PC-9 (cell line): ENCODE measurements at regions not wholly inside any gene's neighbourhood (a gene's known extent, or its start where the extent isn't known, plus 50 kb on each side); places are given as distances from the start of the nearest gene placed in this dataset.
A peak's percentile ranks its signal among the peaks of the same experiment; 100 is the strongest.
"Not testable (repeated sequence)": the region's sequence is repeated elsewhere in the genome, so short reads cannot be mapped to it uniquely, and the experiment has no call there.

Experiments used
- BruUV-seq: library from RNA; stranded (reverse); fragments of 400-500 nt; replicated peaks from 2 replicates; lab custom pipeline; 2021; lab: Mats Ljungman, UMichigan
- CTCF ChIA-PET: fragments of 300-600 bp; sonication (Branson Sonifier 250); formaldehyde crosslinking; loops from one replicate; lab custom pipeline; 2022; ENCODE audit warnings: antibody characterized with exemption; lab: Charles Lee
- POLR2A ChIA-PET: fragments of 300-600 bp; sonication (Branson Sonifier 250); formaldehyde crosslinking; loops from one replicate; lab custom pipeline; 2022; ENCODE audit warnings: antibody characterized with exemption; ENCODE audit not compliant: unreplicated experiment; lab: Charles Lee
- DNase-seq, 2 experiments: peaks; one replicate each; pipeline versions ENCODE4 v3.0.0 to v3.0.0-alpha.2; 2015 to 2022; ENCODE audit warnings: mixed read lengths in 1 of 2
- H2AFZ ChIP-seq: fragments of 200-600 bp; sonication (generic); 2 replicates; pipeline ENCODE4 v1.8.1; 2017; ENCODE audit warnings: antibody characterized with exemption
- H3F3A ChIP-seq: fragments of 200-600 bp; sonication (generic); 2 replicates; pipeline ENCODE4 v1.8.1; 2017; ENCODE audit warnings: antibody characterized with exemption, mild to moderate bottlenecking, low read depth; ENCODE audit not compliant: insufficient read depth
- H3K27ac ChIP-seq: fragments of 200-600 bp; sonication (generic); 2 replicates; pipeline ENCODE4 v1.6.1; 2016; ENCODE audit warnings: mixed run types
- H3K27me3 ChIP-seq: fragments of 200-600 bp; sonication (generic); 2 replicates; pipeline ENCODE4 v1.6.1; 2016; ENCODE audit warnings: low read depth, mixed run types; ENCODE audit not compliant: insufficient read depth
- H3K36me3 ChIP-seq: fragments of 200-600 bp; sonication (generic); 2 replicates; pipeline ENCODE4 v1.6.1; 2016; ENCODE audit warnings: low read depth, mixed run types
- H3K4me1 ChIP-seq: fragments of 200-600 bp; sonication (generic); replicated peaks from 2 replicates; pipeline ENCODE4 v1.6.1; 2016; ENCODE audit warnings: mixed run types; ENCODE audit not compliant: insufficient read depth
- H3K4me2 ChIP-seq: fragments of 200-600 bp; sonication (generic); 2 replicates; pipeline ENCODE4 v1.6.1; 2017; ENCODE audit warnings: mixed run types
- H3K4me3 ChIP-seq: fragments of 200-600 bp; sonication (generic); 2 replicates; pipeline ENCODE4 v1.6.1; 2016; ENCODE audit warnings: mixed run types
- H3K79me2 ChIP-seq: fragments of 200-600 bp; sonication (generic); 2 replicates; pipeline ENCODE4 v1.6.1; 2017; ENCODE audit warnings: low read depth, mixed run types
- H3K9me2 ChIP-seq: fragments of 200-600 bp; sonication (generic); 2 replicates; pipeline ENCODE4 v1.8.1; 2017; ENCODE audit warnings: mild to moderate bottlenecking; ENCODE audit not compliant: insufficient read depth
- H3K9me3 ChIP-seq: fragments of 200-600 bp; sonication (generic); 2 replicates; pipeline ENCODE4 v1.8.1; 2016; ENCODE audit warnings: low read depth; ENCODE audit not compliant: insufficient read depth
- H4K20me1 ChIP-seq: fragments of 200-600 bp; sonication (generic); 2 replicates; pipeline ENCODE4 v1.8.1; 2017; ENCODE audit not compliant: insufficient read depth
- EZH2 ChIP-seq: fragments of 200-600 bp; sonication (generic); IDR thresholded peaks from 2 replicates; pipeline ENCODE4 v1.8.0; 2017; ENCODE audit warnings: antibody characterized with exemption, low read depth
- intact Hi-C: fragments of 100-400 bp; cut with micrococcal nuclease; formaldehyde crosslinking; loops from one replicate; pipeline ENCODE4 v1.10.0; 2022; ENCODE audit not compliant: unreplicated experiment
- TF ChIP-seq, protein P1 (sequence below): fragments of 200-600 bp; sonication (generic); conservative IDR thresholded peaks from 2 replicates; pipeline ENCODE4 v1.6.1; 2017; ENCODE audit warnings: mixed run types, antibody characterized with exemption, mild to moderate bottlenecking, moderate library complexity

DNA sequence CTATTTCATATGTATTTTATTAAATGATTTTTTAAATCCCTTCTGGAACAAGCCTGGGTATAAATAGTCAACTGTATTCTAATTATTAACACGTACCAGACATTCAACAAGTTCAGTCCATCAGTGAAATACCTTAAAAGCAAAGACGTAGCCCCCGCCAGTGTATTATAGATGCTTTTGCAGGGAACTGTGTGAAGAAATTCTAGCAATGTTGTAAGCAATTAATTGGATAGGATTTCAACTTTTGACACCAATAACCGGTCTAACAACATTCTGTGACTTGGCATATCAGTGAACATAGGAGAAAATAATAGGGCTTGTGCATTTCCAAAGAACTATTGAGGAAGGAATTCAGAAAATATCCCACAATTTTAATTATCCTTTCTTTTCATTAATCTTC lies 67.2 kb upstream of the TGFBR2 start:
- DNase-seq, result peak; percentile 32 to 89
- Histone ChIP-seq H3K27ac (peak overlapping the region; percentile 97), H3K9me3 (no peaks in the 10 kb centered on the region), H3F3A (peaks cover 16% of the 10 kb centered on the region), H3K36me3 (no peaks in the 10 kb centered on the region), H3K9me2 (no peaks in the 10 kb centered on the region), H4K20me1 (no peaks in the 10 kb centered on the region), H2AFZ (no peak overlapping the region), H3K4me1 (peaks cover 22% of the 10 kb centered on the region), H3K79me2 (no peaks in the 10 kb centered on the region), H3K4me2 (peak overlapping the region; percentile 79), H3K27me3 (no peaks in the 10 kb centered on the region), H3K4me3 (peak overlapping the region; percentile 46; the same call in 1 of the 2 replicates)
- TF ChIP-seq EZH2, result no peak
- TF ChIP-seq, protein P1, sequence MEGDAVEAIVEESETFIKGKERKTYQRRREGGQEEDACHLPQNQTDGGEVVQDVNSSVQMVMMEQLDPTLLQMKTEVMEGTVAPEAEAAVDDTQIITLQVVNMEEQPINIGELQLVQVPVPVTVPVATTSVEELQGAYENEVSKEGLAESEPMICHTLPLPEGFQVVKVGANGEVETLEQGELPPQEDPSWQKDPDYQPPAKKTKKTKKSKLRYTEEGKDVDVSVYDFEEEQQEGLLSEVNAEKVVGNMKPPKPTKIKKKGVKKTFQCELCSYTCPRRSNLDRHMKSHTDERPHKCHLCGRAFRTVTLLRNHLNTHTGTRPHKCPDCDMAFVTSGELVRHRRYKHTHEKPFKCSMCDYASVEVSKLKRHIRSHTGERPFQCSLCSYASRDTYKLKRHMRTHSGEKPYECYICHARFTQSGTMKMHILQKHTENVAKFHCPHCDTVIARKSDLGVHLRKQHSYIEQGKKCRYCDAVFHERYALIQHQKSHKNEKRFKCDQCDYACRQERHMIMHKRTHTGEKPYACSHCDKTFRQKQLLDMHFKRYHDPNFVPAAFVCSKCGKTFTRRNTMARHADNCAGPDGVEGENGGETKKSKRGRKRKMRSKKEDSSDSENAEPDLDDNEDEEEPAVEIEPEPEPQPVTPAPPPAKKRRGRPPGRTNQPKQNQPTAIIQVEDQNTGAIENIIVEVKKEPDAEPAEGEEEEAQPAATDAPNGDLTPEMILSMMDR, result no peak
- ChIA-PET POLR2A (no interaction called here), CTCF (no interaction called here)
- intact Hi-C loops, result loop anchor here (1.0 to 10.0 kb wide), 8 partner anchors 58 to 256 kb away; partner anchors contain the start of gene TGFBR2
- BruUV-seq, result no TSS peak

DNA sequence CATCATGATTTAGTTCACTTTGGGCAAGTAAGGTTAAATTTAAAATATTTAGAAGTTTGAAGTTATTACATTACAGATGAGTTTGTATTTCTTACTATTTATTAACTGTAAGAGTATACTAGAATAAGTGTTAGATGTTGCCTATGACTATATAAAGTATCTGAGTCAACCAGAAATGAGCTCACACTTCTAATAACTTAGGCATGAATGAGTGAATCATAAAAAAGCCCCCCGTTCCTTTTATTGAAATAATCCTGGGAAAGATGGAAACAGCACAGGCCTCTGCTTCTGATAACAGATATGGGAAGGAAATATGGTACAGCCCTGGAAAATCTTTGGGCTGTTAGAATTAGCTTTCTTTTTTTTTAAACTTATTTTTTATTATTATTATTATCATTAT lies 66.6 kb upstream of the TGFBR2 start:
- ChIA-PET POLR2A (no interaction called here), CTCF (no interaction called here)
- Histone ChIP-seq H3K27ac (peak overlapping the region; percentile 97), H3K4me3 (peak overlapping the region; percentile 46; the same call in 1 of the 2 replicates), H3K4me2 (peak overlapping the region; percentile 79), H2AFZ (no peak overlapping the region), H3K9me2 (no peaks in the 10 kb centered on the region), H3K9me3 (no peaks in the 10 kb centered on the region), H3K79me2 (no peaks in the 10 kb centered on the region), H3F3A (peaks cover 16% of the 10 kb centered on the region), H4K20me1 (no peaks in the 10 kb centered on the region), H3K27me3 (no peaks in the 10 kb centered on the region), H3K36me3 (no peaks in the 10 kb centered on the region), H3K4me1 (peaks cover 22% of the 10 kb centered on the region)
- TF ChIP-seq, protein P1, result no peak
- no peak for TF ChIP-seq EZH2
- DNase-seq, result peak in 1 of 2 experiments; percentile 47
- intact Hi-C loops, result loop anchor here (1.0 to 10.0 kb wide), 8 partner anchors 58 to 257 kb away; partner anchors contain the start of gene TGFBR2
- BruUV-seq, result no TSS peak

DNA sequence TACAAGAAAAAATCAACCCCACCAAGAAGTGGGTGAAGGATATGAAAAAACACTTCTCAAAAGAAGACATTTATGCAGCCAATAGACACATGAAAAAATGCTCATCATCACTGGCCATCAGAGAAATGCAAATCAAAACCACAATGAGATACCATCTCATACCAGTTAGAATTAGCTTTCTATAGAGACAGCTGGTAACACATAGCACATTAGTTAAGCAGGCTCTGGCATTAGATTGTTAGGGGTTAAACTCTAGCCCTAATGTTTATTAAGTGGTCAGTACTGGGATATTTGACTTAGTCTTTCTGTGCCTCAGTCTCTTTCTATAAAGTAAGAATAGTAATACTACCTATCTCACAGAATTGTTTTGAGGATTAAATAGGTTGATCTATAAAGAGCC lies 65.2 kb upstream of the TGFBR2 start:
- H3K4me2 ChIP-seq, H3K4me3 ChIP-seq, BruUV-seq, H2AFZ ChIP-seq, H3K79me2 ChIP-seq, H3K9me3 ChIP-seq, H3K36me3 ChIP-seq, intact Hi-C loops, H3K27ac ChIP-seq, H3K27me3 ChIP-seq, H3K9me2 ChIP-seq, H4K20me1 ChIP-seq, DNase-seq: not testable (repeated sequence)
- Histone ChIP-seq H3K4me1 (peaks cover 22% of the 10 kb centered on the region), H3F3A (peaks cover 16% of the 10 kb centered on the region)
- ChIA-PET POLR2A (interaction anchor here (0.7 kb wide), 1 partner anchor 350 kb away, joined by 3 read pairs; no protein-coding TSS in a partner anchor), CTCF (interaction anchor here (0.6 kb wide), 1 partner anchor 280 kb away, joined by 3 read pairs; no protein-coding TSS in a partner anchor)

DNA sequence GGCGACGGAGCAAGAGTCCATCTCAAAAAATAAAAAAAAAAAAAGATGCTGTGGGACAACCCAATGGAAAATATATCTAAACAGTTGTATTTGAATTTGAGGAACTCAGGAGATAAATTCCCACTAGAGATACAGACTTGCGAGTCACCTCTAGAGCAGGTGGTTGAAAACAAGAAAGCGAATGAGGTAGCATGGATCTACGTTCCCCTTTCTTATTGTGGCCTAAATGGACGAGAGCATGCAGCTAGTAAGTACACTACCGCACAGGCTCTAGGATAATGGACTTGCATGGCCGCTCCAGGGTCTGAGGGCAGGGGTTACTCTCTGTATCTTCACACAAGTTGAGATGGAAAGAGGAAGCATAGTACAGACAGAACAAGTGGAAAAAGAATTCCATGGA lies 63.5 kb upstream of the TGFBR2 start:
- no peaks in the 10 kb centered on the region for H3K27me3 ChIP-seq
- no peak for DNase-seq
- BruUV-seq, result no TSS peak
- peaks cover 18% of the 10 kb centered on the region for H3K4me1 ChIP-seq
- peaks cover 16% of the 10 kb centered on the region for H3F3A ChIP-seq
- H3K27ac ChIP-seq, result no peak overlapping the region
- H3K79me2 ChIP-seq, result no peaks in the 10 kb centered on the region
- no peak overlapping the region for H3K4me3 ChIP-seq
- no peaks in the 10 kb centered on the region for H3K36me3 ChIP-seq
- no peak for TF ChIP-seq EZH2
- TF ChIP-seq, protein P1, result no peak
- intact Hi-C loops, result no loop called here
- no peaks in the 10 kb centered on the region for H3K9me2 ChIP-seq
- H3K9me3 ChIP-seq, result no peaks in the 10 kb centered on the region
- H2AFZ ChIP-seq, result no peak overlapping the region
- no peak overlapping the region for H3K4me2 ChIP-seq
- ChIA-PET CTCF (interaction anchor here (0.7 kb wide), 1 partner anchor 152 kb away, joined by 5 read pairs; no protein-coding TSS in a partner anchor), POLR2A (no interaction called here)
- H4K20me1 ChIP-seq, result no peaks in the 10 kb centered on the region
